Fibroblast of lung (primary cell): ENCODE measurements at regions not wholly inside any gene's neighbourhood (a gene's known extent, or its start where the extent isn't known, plus 50 kb on each side); places are given as distances from the start of the nearest gene placed in this dataset.

Experiments
- DNase-seq, 2 donors: peaks; one replicate each; pipeline versions ENCODE4 v3.0.0 to v3.0.0-alpha.2; 2010; ENCODE audit warnings: low read depth in 2 of 2
- H2AFZ ChIP-seq: 2 replicates; pipeline ENCODE4 v1.5.1; 2012; ENCODE audit warnings: low read length, control low read depth, inconsistent platforms
- H3K27ac ChIP-seq: 2 replicates; pipeline ENCODE4 v1.5.1; 2011; ENCODE audit warnings: low read length, control low read depth; ENCODE audit not compliant: insufficient read depth
- H3K27me3 ChIP-seq: 2 replicates; pipeline ENCODE4 v1.5.1; 2011; ENCODE audit warnings: mild to moderate bottlenecking, low read length; ENCODE audit not compliant: control insufficient read depth, insufficient read depth
- H3K36me3 ChIP-seq: 2 replicates; pipeline ENCODE4 v1.5.1; 2011; ENCODE audit warnings: low read length; ENCODE audit not compliant: control insufficient read depth, insufficient read depth
- H3K4me1 ChIP-seq: 2 replicates; pipeline ENCODE4 v1.5.1; 2011; ENCODE audit warnings: low read length; ENCODE audit not compliant: control insufficient read depth, insufficient read depth; ENCODE audit errors: extremely low read depth
- H3K4me2 ChIP-seq: 2 replicates; pipeline ENCODE4 v1.5.1; 2011; ENCODE audit warnings: low read length, control low read depth; ENCODE audit not compliant: insufficient read depth; ENCODE audit errors: extremely low read depth
- H3K4me3 ChIP-seq, 4 experiments: fragments of 200-600 bp in 1 of 4; sonication (generic) in 1 of 4; replicated peaks in 1 of 4; 2 replicates each; pipeline ENCODE4 v1.5.1; 2011 to 2016; ENCODE audit warnings: low read length in 4 of 4, low read depth in 3 of 4, mild to moderate bottlenecking in 3 of 4, control low read depth in 2 of 4, inconsistent platforms in 1 of 4, mixed read lengths in 1 of 4; ENCODE audit not compliant: insufficient read depth in 1 of 4; ENCODE audit errors: control extremely low read depth in 1 of 4
- H3K79me2 ChIP-seq: 2 replicates; pipeline ENCODE4 v1.5.1; 2012; ENCODE audit warnings: mild to moderate bottlenecking, low read length, inconsistent platforms; ENCODE audit not compliant: control insufficient read depth, insufficient read depth
- H3K9ac ChIP-seq: 2 replicates; pipeline ENCODE4 v1.5.1; 2011; ENCODE audit warnings: mild to moderate bottlenecking, low read length, control low read depth; ENCODE audit not compliant: insufficient read depth
- H3K9me3 ChIP-seq: 2 replicates; pipeline ENCODE4 v1.5.1; 2012; ENCODE audit warnings: low read depth, low read length; ENCODE audit not compliant: control insufficient read depth, insufficient read depth
- H4K20me1 ChIP-seq: 2 replicates; pipeline ENCODE4 v1.5.1; 2011; ENCODE audit warnings: low read length; ENCODE audit not compliant: control insufficient read depth, insufficient read depth; ENCODE audit errors: extremely low read depth
- CTCF ChIP-seq, 2 donors: IDR thresholded peaks in 1 of 2; conservative IDR thresholded peaks in 1 of 2; 1 replicate in 1 of 2; 2 replicates in 1 of 2; pipeline ENCODE4 v1.5.1; 2011 to 2012; ENCODE audit warnings: low read length in 2 of 2, control low read depth in 1 of 2, inconsistent platforms in 1 of 2, low read depth in 1 of 2, mild to moderate bottlenecking in 1 of 2
- EZH2 ChIP-seq: IDR thresholded peaks from 2 replicates; pipeline ENCODE4 v1.5.1; 2012; ENCODE audit warnings: low read length, control low read depth, mild to moderate bottlenecking; ENCODE audit errors: missing control alignments

DNA sequence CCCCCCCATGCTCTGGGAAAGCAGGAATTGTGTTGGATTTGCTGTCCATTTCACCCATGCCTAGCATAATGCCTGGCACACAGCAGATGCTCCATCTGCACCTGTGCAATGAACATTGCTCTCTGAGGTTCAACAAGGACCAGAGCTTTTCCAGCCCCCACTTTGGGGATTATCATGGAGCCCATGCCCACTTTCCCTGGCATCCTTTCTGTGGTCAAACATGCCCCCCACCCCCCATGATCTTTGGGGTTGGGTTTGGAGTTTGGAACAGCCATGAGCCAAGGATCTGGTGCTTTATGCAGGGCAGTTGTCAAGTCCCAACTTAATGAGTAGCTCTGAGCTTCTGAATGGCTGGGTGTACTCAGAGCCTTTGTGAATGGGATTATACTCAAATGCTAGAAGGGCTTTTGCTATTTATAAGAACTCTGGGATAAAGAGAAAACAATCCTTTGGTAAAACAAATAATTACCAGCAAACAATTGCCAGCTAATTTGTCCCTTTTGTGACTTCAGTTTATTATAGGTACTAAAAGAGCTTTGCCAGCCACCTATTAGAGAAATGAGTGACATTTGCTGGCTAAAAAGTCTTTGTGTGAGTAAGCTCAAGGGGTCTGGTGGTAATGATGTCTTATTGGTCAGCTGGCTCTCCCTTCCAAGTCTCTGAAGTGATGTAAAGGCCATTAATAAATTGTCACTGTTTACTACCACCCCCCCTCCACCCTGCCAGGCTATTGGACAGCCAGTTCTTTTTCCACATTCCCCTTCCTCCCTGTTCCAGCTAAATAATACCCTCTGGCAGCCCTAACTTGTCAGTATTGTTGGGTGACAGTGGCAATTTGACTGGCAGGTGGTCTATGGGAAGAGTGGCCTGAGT is 182.3 kb downstream of the MACROH2A1 start:
- Histone ChIP-seq H3K4me3 (no peak overlapping the region), H3K27ac (no peak overlapping the region), H2AFZ (no peak overlapping the region), H3K4me1 (peaks cover 1% of the 10 kb centered on the region), H3K9ac (no peak overlapping the region), H3K27me3 (peaks cover 3% of the 10 kb centered on the region), H3K79me2 (no peaks in the 10 kb centered on the region), H4K20me1 (no peaks in the 10 kb centered on the region), H3K36me3 (no peaks in the 10 kb centered on the region), H3K4me2 (no peak overlapping the region), H3K9me3 (no peaks in the 10 kb centered on the region)
- TF ChIP-seq CTCF (conservative IDR thresholded peaks at IDR 0.05 in 1 of 2, IDR thresholded peaks at IDR 0.05 in 1 of 2; ENCODE audit: low read depth in 1 of 2, low read length in 2 of 2) (no peak), EZH2 (no peak)
- DNase-seq = no peak

DNA sequence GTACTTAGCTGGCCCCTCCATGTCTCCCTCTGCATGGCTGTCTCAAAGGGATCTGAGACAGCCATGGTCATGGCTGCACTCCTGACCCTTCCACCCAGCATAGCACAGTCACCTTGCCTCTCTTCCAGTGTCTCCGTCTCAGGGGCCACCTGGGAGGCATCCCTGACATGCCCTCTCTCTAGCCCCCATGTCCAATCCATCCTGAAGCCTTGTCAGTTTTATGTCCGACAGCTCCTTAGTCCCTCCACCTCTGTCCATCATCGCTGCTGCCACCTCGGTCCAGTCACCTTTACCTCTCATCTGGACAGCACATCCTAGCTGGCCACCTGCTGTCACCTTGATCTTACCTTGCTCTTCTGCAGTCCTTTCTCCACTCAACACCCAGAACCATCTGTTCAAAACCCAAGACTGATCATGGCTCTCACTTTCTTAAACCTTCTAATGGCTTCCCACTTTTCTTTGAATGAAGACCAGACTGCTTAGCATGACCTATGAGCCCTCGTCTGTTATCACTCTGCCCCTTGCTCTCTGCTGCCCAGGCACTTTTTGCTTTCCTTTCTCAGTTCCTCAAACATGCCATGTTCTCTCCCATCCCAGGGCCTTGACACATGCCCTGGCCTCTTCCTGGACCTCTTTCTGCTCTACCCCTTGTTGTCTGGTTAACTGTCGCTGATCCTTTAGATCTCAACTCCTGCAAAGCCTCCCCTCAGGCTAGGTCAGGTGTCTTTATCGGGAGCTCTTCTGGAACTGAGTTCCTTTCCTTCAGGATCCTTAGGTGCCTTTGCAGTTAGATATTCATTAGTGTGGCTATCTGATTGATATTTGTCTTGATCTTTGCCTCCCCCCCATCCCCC is 181.8 kb upstream of the PITX1 start:
- Histone ChIP-seq H3K4me2 (no peak overlapping the region), H3K4me1 (peaks cover 5% of the 10 kb centered on the region), H3K9ac (no peak overlapping the region), H3K27ac (no peak overlapping the region), H3K9me3 (no peaks in the 10 kb centered on the region), H3K27me3 (peaks cover 3% of the 10 kb centered on the region), H3K36me3 (no peaks in the 10 kb centered on the region), H4K20me1 (no peaks in the 10 kb centered on the region), H2AFZ (no peak overlapping the region), H3K79me2 (no peaks in the 10 kb centered on the region), H3K4me3 (no peak overlapping the region)
- TF ChIP-seq CTCF (conservative IDR thresholded peaks at IDR 0.05 in 1 of 2, IDR thresholded peaks at IDR 0.05 in 1 of 2; ENCODE audit: low read depth in 1 of 2, low read length in 2 of 2) (no peak), EZH2 (no peak)
- no peak for DNase-seq

DNA sequence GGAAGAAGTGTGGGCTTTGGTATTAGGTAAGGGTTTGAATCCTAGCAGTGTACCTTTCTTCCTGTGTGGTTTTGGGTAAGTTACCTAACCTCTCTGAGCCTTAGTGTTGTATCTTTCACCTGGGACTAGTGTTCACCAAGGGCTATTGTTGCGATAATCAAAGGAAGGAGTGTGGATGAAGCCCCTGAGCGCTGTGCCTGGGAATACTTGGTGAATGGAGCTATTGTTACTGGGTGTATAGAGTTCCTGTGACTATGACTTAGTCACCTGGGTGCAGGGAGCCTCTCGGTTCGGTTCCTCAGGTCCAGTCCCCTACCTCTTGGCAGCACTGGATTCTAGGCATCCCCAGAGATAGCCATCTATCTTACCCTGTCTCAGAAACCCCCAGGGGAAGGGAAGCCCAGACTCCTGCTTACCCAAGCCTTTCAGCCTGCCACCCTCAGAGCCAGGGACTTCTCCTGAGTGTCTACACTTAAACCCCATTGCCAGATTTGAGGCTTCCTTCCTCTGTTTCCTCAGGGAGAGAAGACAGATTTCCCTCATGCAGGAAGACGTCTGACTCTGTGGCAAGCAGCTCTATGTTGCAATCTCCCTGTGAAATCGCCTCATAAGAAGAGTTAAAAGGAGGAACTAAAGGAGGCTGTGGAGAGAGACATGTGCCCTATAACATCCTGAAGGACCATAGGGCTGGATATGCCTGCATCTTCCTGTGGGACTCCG is 181.0 kb upstream of the PITX1 start:
- no peak overlapping the region for H3K27ac ChIP-seq
- peaks cover 3% of the 10 kb centered on the region for H3K27me3 ChIP-seq
- TF ChIP-seq EZH2 = no peak
- no peak for TF ChIP-seq CTCF (conservative IDR thresholded peaks at IDR 0.05 in 1 of 2, IDR thresholded peaks at IDR 0.05 in 1 of 2; ENCODE audit: low read depth in 1 of 2, low read length in 2 of 2)
- H3K9me3 ChIP-seq = no peaks in the 10 kb centered on the region
- H3K36me3 ChIP-seq = no peaks in the 10 kb centered on the region
- DNase-seq = peak in 1 of 2 donors; percentile 71
- H3K79me2 ChIP-seq = no peaks in the 10 kb centered on the region
- H3K4me2 ChIP-seq = no peak overlapping the region
- H3K4me3 ChIP-seq = no peak overlapping the region
- peaks cover 11% of the 10 kb centered on the region for H3K4me1 ChIP-seq
- H2AFZ ChIP-seq = no peak overlapping the region
- H3K9ac ChIP-seq = no peak overlapping the region
- no peaks in the 10 kb centered on the region for H4K20me1 ChIP-seq
